Upper lobe of left lung (tissue), 6 donors: ENCODE measurements at regions not wholly inside any gene's neighbourhood (a gene's known extent, or its start where the extent isn't known, plus 50 kb on each side); places are given as distances from the start of the nearest gene placed in this dataset.

Source experiments
- ATAC-seq, 2 donors: fragments of 200-7000 bp; cut with Tn5 transposase; one replicate each; pipeline ENCODE4 v1.9.1; 2022; ENCODE audit warnings: mild to moderate bottlenecking in 2 of 2, moderate library complexity in 2 of 2; ENCODE audit not compliant: low FRiP score in 2 of 2
- DNase-seq, 2 donors: peaks; one replicate each; pipeline ENCODE4 v3.0.0-alpha.2; 2019 to 2020
- H3K27ac ChIP-seq, 4 donors: fragments of 200-600 bp; sonication (generic); one replicate each; pipeline ENCODE4 v1.5.1; 2016 to 2019
- H3K27me3 ChIP-seq, 4 donors: fragments of 200-600 bp; sonication (generic); one replicate each; pipeline ENCODE4 v1.5.1; 2017 to 2019
- H3K36me3 ChIP-seq, 4 donors: fragments of 200-600 bp; sonication (generic); one replicate each; pipeline ENCODE4 v1.5.1; 2016 to 2019
- H3K4me1 ChIP-seq, 4 donors: fragments of 200-600 bp; sonication (generic); one replicate each; pipeline ENCODE4 v1.5.1; 2018 to 2019
- H3K4me3 ChIP-seq, 4 donors: fragments of 200-600 bp; sonication (generic); one replicate each; pipeline ENCODE4 v1.5.1; 2017 to 2019; ENCODE audit warnings: mild to moderate bottlenecking in 2 of 4, moderate library complexity in 1 of 4
- H3K9me3 ChIP-seq, 4 donors: fragments of 200-600 bp; sonication (generic); one replicate each; pipeline ENCODE4 v1.5.1; 2018 to 2019
- CTCF ChIP-seq, 6 experiments: fragments of 450-650 bp in 4 of 6; fragments of 200-600 bp in 2 of 6; sonication (generic) in 2 of 6; IDR thresholded peaks; one replicate each; pipeline ENCODE4 v1.5.1; 2016 to 2019; ENCODE audit warnings: antibody characterized with exemption in 6 of 6
- EP300 ChIP-seq, 4 donors: sonication (generic); formaldehyde crosslinking; IDR thresholded peaks; one replicate each; pipeline ENCODE4 v1.5.1; 2017; ENCODE audit warnings: antibody characterized with exemption in 4 of 4, control low read depth in 2 of 4
- POLR2A ChIP-seq, 4 donors: fragments of 450-650 bp; IDR thresholded peaks; one replicate each; pipeline ENCODE4 v1.5.1; 2016 to 2017; ENCODE audit warnings: antibody characterized with exemption in 4 of 4, mild to moderate bottlenecking in 2 of 4
- POLR2AphosphoS5 ChIP-seq, 2 donors: sonication (generic); formaldehyde crosslinking; IDR thresholded peaks; one replicate each; pipeline ENCODE4 v1.5.1; 2017; ENCODE audit warnings: antibody characterized with exemption in 2 of 2
- WGBS, 2 donors: methylation state at CpG; one replicate each; pipeline ENCODE4 v1.1.5; 2017 to 2018; 5-methylcytosine and 5-hydroxymethylcytosine counted together
- donor health status: DM: no; HTN: no; CAD: no; lungs with moderate emphysema.
- donor health status: DM: no; HTN: yes; CAD: no; lungs with severe emphysema.

GRCh38 chr16:80362816-80363215 is 178.0 kb upstream of the DYNLRB2 start:
- DNase-seq (no peak), ATAC-seq (no peak)
- no peak for TF ChIP-seq POLR2A (IDR thresholded peaks at IDR 0.05)
- TF ChIP-seq EP300 (IDR thresholded peaks at IDR 0.05): no peak
- TF ChIP-seq CTCF (IDR thresholded peaks at IDR 0.05): no peak
- TF ChIP-seq POLR2AphosphoS5 (IDR thresholded peaks at IDR 0.05): no peak
- H3K4me3 ChIP-seq: no peak overlapping the region
- H3K4me1 ChIP-seq: no peaks in the 10 kb centered on the region
- H3K36me3 ChIP-seq: no peaks in the 10 kb centered on the region
- H3K27ac ChIP-seq: no peak overlapping the region
- no peaks in the 10 kb centered on the region for H3K27me3 ChIP-seq
- no peaks in the 10 kb centered on the region for H3K9me3 ChIP-seq
- WGBS, 2 donors: 95 to 96% methylated on average over 3 of the region's 3 CpGs

- Histone ChIP-seq H3K27me3 (no peaks in the 10 kb centered on the region), H3K36me3 (no peaks in the 10 kb centered on the region), H3K9me3 (no peaks in the 10 kb centered on the region), H3K4me3 (no peak overlapping the region), H3K27ac (no peak overlapping the region), H3K4me1 (no peaks in the 10 kb centered on the region)
- DNase-seq (no peak), ATAC-seq (no peak)
- WGBS, 2 donors: 82 to 95% methylated on average over 8 to 9 of the region's 9 CpGs
- no peak for TF ChIP-seq POLR2AphosphoS5 (IDR thresholded peaks at IDR 0.05)
- TF ChIP-seq CTCF (IDR thresholded peaks at IDR 0.05): no peak
- TF ChIP-seq POLR2A (IDR thresholded peaks at IDR 0.05): no peak
Observed at GRCh38 chr16:80356365-80356764, 184.4 kb upstream of the DYNLRB2 start.

GRCh38 chr16:80355335-80355734 is 185.5 kb upstream of the DYNLRB2 start:
- DNase-seq: no peak
- Histone ChIP-seq H3K4me3 (no peak overlapping the region), H3K27me3 (no peaks in the 10 kb centered on the region), H3K36me3 (no peaks in the 10 kb centered on the region), H3K27ac (no peak overlapping the region), H3K9me3 (no peaks in the 10 kb centered on the region), H3K4me1 (no peaks in the 10 kb centered on the region)
- TF ChIP-seq CTCF (IDR thresholded peaks at IDR 0.05) (no peak), EP300 (IDR thresholded peaks at IDR 0.05) (no peak), POLR2A (IDR thresholded peaks at IDR 0.05) (no peak), POLR2AphosphoS5 (IDR thresholded peaks at IDR 0.05) (no peak)
- no peak for ATAC-seq
- WGBS, 2 donors: 72 to 87% methylated on average over 1 of the region's 1 CpG

- no peaks in the 10 kb centered on the region for H3K27me3 ChIP-seq
- DNase-seq: no peak
- 70 to 72% methylated on average over 3 of the region's 3 CpGs for WGBS, 2 donors
- H3K9me3 ChIP-seq: no peaks in the 10 kb centered on the region
- no peak overlapping the region for H3K4me3 ChIP-seq
- H3K4me1 ChIP-seq: peaks cover 0 to 4% (median 0%) of the 10 kb centered on the region in 4 donors
- no peaks in the 10 kb centered on the region for H3K36me3 ChIP-seq
- no peak for ATAC-seq
- TF ChIP-seq EP300 (IDR thresholded peaks at IDR 0.05) (no peak), POLR2A (IDR thresholded peaks at IDR 0.05) (no peak), POLR2AphosphoS5 (IDR thresholded peaks at IDR 0.05) (no peak), CTCF (IDR thresholded peaks at IDR 0.05) (no peak)
- H3K27ac ChIP-seq: no peak overlapping the region
Observed at GRCh38 chr16:80350061-80350460, 190.7 kb upstream of the DYNLRB2 start.

- Histone ChIP-seq H3K4me1 (peaks cover 0 to 4% (median 0%) of the 10 kb centered on the region in 4 donors), H3K27ac (no peak overlapping the region), H3K27me3 (no peaks in the 10 kb centered on the region), H3K9me3 (no peaks in the 10 kb centered on the region), H3K4me3 (no peak overlapping the region), H3K36me3 (no peaks in the 10 kb centered on the region)
- TF ChIP-seq POLR2AphosphoS5 (IDR thresholded peaks at IDR 0.05) (no peak), POLR2A (IDR thresholded peaks at IDR 0.05) (no peak), EP300 (IDR thresholded peaks at IDR 0.05) (no peak)
- ATAC-seq (peak in 1 of 2 donors; percentile 48), DNase-seq (peak; percentile 20 to 32)
- WGBS, 2 donors: 25% methylated on average over 3 of the region's 3 CpGs; no CpG with 5 or more reads in 1 of the 2 donors
Observed at GRCh38 chr16:80347900-80348299, 192.9 kb upstream of the DYNLRB2 start.
